Cardiac muscle cell (in vitro differentiated cells and primary cell): ENCODE measurements at regions not wholly inside any gene's neighbourhood (a gene's known extent, or its start where the extent isn't known, plus 50 kb on each side); places are given as distances from the start of the nearest gene placed in this dataset.

Source experiments
- DNase-seq, 2 donors: peaks; one replicate each; pipeline versions ENCODE4 v3.0.0 to v3.0.0-alpha.2; 2010 to 2017; ENCODE audit warnings: low read depth in 1 of 2, low spot score in 1 of 2
- H3K27ac ChIP-seq: fragments of 200-600 bp; sonication (generic); 2 replicates; pipeline ENCODE4 v1.5.1; 2016
- H3K27me3 ChIP-seq: fragments of 200-600 bp; sonication (generic); 2 replicates; pipeline ENCODE4 v1.6.0; 2016; ENCODE audit warnings: control low read depth
- H3K36me3 ChIP-seq: fragments of 200-600 bp; sonication (generic); 2 replicates; pipeline ENCODE4 v1.5.1; 2016; ENCODE audit warnings: control low read depth
- H3K4me1 ChIP-seq: fragments of 200-600 bp; sonication (generic); 2 replicates; pipeline ENCODE4 v1.8.1; 2017; ENCODE audit warnings: low read depth, mild to moderate bottlenecking, mixed run types
- H3K4me3 ChIP-seq: fragments of 200-600 bp; sonication (generic); 2 replicates; pipeline ENCODE4 v1.5.1; 2016; ENCODE audit warnings: mild to moderate bottlenecking
- H3K9me3 ChIP-seq: fragments of 200-600 bp; sonication (generic); 2 replicates; pipeline ENCODE4 v1.5.1; 2017; ENCODE audit warnings: low read depth, mild to moderate bottlenecking, control low read depth
- CTCF ChIP-seq: IDR thresholded peaks from 2 replicates; pipeline ENCODE4 v1.5.1; 2012; ENCODE audit warnings: low read depth, mild to moderate bottlenecking, low read length

GRCh38 chr3:80051602-80051962, 283.8 kb upstream of the ROBO1 start:
- Histone ChIP-seq H3K27ac (no peak overlapping the region), H3K4me1 (no peaks in the 10 kb centered on the region), H3K9me3 (no peaks in the 10 kb centered on the region), H3K4me3 (no peak overlapping the region), H3K36me3 (no peaks in the 10 kb centered on the region), H3K27me3 (no peaks in the 10 kb centered on the region)
- DNase-seq: no peak
- no peak for TF ChIP-seq CTCF

GRCh38 chr3:80050826-80051601, 283.2 kb upstream of the ROBO1 start:
- DNase-seq: no peak
- TF ChIP-seq CTCF: no peak
- H3K4me3 ChIP-seq: no peak overlapping the region
- H3K36me3 ChIP-seq: no peaks in the 10 kb centered on the region
- no peaks in the 10 kb centered on the region for H3K9me3 ChIP-seq
- H3K27me3 ChIP-seq: no peaks in the 10 kb centered on the region
- no peaks in the 10 kb centered on the region for H3K4me1 ChIP-seq
- H3K27ac ChIP-seq: no peak overlapping the region

GRCh38 chr3:80043226-80043625, 275.4 kb upstream of the ROBO1 start:
- no peak for DNase-seq
- no peaks in the 10 kb centered on the region for H3K27me3 ChIP-seq
- no peak overlapping the region for H3K4me3 ChIP-seq
- no peak overlapping the region for H3K27ac ChIP-seq
- H3K4me1 ChIP-seq: no peaks in the 10 kb centered on the region
- no peaks in the 10 kb centered on the region for H3K9me3 ChIP-seq
- no peak for TF ChIP-seq CTCF
- no peaks in the 10 kb centered on the region for H3K36me3 ChIP-seq

GRCh38 chr3:80040067-80040466, 272.3 kb upstream of the ROBO1 start:
- H3K4me3 ChIP-seq: no peak overlapping the region
- no peak for TF ChIP-seq CTCF
- H3K9me3 ChIP-seq: no peaks in the 10 kb centered on the region
- no peaks in the 10 kb centered on the region for H3K4me1 ChIP-seq
- H3K27ac ChIP-seq: no peak overlapping the region
- H3K27me3 ChIP-seq: no peaks in the 10 kb centered on the region
- DNase-seq: no peak
- H3K36me3 ChIP-seq: no peaks in the 10 kb centered on the region

- Histone ChIP-seq H3K27me3 (no peaks in the 10 kb centered on the region), H3K4me1 (no peaks in the 10 kb centered on the region)
- TF ChIP-seq CTCF: no peak
These were observed 268.4 kb upstream of the ROBO1 start for GRCh38 chr3:80036176-80036575.

More at GRCh38 chr3:80036176-80036575, 268.4 kb upstream of the ROBO1 start:
- no peak for DNase-seq
- no peak overlapping the region for H3K4me3 ChIP-seq
- no peaks in the 10 kb centered on the region for H3K36me3 ChIP-seq
- no peaks in the 10 kb centered on the region for H3K9me3 ChIP-seq
- no peak overlapping the region for H3K27ac ChIP-seq
